Stimulated activated naive B cell treated with anti-CD40 and anti-IgM and Interleukin-4, amounts not matched to agents 10 μg/mL and 1 μg/mL and 100 μg/mL, for 72 hours (primary cell): ENCODE measurements at regions not wholly inside any gene's neighbourhood (a gene's known extent, or its start where the extent isn't known, plus 50 kb on each side); places are given as distances from the start of the nearest gene placed in this dataset.
"Not testable (repeated sequence)": the region's sequence is repeated elsewhere in the genome, so short reads cannot be mapped to it uniquely, and the experiment has no call there.

Experiments
- ATAC-seq, 2 donors: fragments of 150-1000 bp; cut with Tn5 transposase; replicated peaks; 2 replicates each; pipeline ENCODE4 v1.10.0; 2021; ENCODE audit warnings: moderate library complexity in 1 of 2
- DNase-seq: peaks from one replicate; pipeline ENCODE4 v3.0.0; 2021
- H3K27ac Mint-ChIP-seq: one replicate; pipeline ENCODE4 v1.8.0; 2022; ENCODE audit warnings: mild to moderate bottlenecking, mixed read lengths
- H3K27me3 Mint-ChIP-seq, 2 donors: one replicate each; pipeline ENCODE4 v1.8.0; 2022; ENCODE audit warnings: mixed read lengths in 2 of 2
- H3K36me3 Mint-ChIP-seq, 2 donors: one replicate each; pipeline ENCODE4 v1.8.0; 2022; ENCODE audit warnings: mixed read lengths in 2 of 2, mild to moderate bottlenecking in 1 of 2
- H3K4me1 Mint-ChIP-seq, 2 donors: one replicate each; pipeline ENCODE4 v1.8.0; 2022; ENCODE audit warnings: mixed read lengths in 2 of 2, mild to moderate bottlenecking in 1 of 2
- H3K4me3 Mint-ChIP-seq, 2 donors: one replicate each; pipeline ENCODE4 v1.8.0; 2022; ENCODE audit warnings: mild to moderate bottlenecking in 2 of 2, mixed read lengths in 2 of 2, moderate library complexity in 1 of 2
- H3K9me3 Mint-ChIP-seq, 2 donors: one replicate each; pipeline ENCODE4 v1.8.0; 2022; ENCODE audit warnings: mixed read lengths in 2 of 2, mild to moderate bottlenecking in 1 of 2

DNA sequence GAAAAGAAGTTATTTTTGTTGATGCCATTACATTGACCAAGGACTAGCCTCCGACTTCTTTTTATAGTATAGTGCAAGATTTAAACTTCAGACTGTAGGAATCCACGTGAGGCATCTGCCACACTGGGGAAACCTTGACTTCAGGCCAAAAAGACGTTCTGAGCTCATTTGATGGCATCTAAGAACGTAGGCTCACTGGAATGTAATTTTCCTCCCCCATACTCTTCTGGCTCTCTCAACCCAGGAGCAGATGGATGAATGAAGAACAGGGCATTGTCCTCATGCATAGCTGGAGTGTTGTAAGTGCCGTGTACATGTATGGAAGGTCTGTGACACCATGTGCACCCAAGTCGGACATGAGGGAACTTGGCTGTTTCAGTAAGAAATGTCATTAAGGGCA is 72.8 kb upstream of the IKBKE start:
- not testable (repeated sequence) for H3K27me3 Mint-ChIP-seq, H3K4me1 Mint-ChIP-seq, H3K9me3 Mint-ChIP-seq, H3K4me3 Mint-ChIP-seq, H3K27ac Mint-ChIP-seq, H3K36me3 Mint-ChIP-seq, ATAC-seq, DNase-seq

DNA sequence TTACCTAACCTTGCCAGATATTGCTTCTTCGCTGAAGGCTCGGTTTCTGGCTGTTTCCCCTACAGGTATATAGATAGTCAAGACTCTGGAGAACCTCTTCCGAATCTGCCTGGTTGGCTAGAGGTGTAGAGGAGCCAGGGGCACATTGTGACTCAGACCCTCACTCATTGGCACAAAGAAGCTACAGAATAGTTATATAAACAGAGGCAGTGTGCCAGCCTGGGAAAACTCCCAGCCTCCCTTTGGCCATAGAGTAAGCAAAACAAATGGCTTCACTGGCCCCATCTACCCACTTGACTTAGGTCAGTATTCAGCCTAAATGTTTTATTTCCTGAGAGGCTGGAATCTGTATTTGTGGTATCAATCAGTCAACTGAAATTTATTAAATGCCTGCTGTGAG is 72.0 kb upstream of the IKBKE start:
- not testable (repeated sequence) for H3K27ac Mint-ChIP-seq, H3K4me1 Mint-ChIP-seq, H3K36me3 Mint-ChIP-seq, DNase-seq, H3K27me3 Mint-ChIP-seq, H3K4me3 Mint-ChIP-seq, ATAC-seq, H3K9me3 Mint-ChIP-seq

DNA sequence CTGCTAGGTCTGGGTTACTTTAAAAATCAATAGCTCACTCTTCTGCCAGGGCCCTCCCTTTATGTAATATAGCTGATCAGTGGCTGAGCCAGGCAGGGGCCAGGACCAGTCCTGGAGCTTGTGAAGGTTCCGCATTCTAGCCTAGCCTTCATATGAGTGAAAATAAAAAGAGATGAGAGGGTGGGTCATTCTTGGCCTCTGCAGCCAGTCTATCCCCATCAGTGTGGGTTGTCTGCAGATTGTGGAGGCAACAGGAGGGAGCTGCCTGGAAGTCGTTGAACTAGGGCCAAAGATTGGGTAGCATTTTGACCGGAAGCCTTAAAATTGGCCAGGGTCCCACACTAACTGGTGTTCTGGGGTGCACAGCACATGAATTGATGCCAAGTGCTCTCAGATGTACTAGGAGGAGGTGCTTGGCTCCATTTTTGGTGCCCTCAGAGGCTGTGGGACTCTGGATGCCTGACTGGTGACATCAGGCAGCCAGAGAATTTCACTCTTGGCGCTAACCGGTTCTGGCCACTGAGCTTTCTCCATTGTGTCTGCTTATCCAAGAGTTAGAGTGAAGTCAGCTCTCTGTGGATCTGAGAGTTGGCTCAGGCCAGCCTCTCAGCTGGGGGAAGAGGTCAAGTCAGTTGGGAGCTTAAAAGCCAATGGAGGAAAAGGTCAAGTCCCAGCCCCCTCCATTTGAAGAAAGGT is 66.5 kb upstream of the IKBKE start:
- ATAC-seq, H3K27me3 Mint-ChIP-seq, DNase-seq, H3K9me3 Mint-ChIP-seq, H3K4me1 Mint-ChIP-seq, H3K36me3 Mint-ChIP-seq, H3K27ac Mint-ChIP-seq, H3K4me3 Mint-ChIP-seq: not testable (repeated sequence)

DNA sequence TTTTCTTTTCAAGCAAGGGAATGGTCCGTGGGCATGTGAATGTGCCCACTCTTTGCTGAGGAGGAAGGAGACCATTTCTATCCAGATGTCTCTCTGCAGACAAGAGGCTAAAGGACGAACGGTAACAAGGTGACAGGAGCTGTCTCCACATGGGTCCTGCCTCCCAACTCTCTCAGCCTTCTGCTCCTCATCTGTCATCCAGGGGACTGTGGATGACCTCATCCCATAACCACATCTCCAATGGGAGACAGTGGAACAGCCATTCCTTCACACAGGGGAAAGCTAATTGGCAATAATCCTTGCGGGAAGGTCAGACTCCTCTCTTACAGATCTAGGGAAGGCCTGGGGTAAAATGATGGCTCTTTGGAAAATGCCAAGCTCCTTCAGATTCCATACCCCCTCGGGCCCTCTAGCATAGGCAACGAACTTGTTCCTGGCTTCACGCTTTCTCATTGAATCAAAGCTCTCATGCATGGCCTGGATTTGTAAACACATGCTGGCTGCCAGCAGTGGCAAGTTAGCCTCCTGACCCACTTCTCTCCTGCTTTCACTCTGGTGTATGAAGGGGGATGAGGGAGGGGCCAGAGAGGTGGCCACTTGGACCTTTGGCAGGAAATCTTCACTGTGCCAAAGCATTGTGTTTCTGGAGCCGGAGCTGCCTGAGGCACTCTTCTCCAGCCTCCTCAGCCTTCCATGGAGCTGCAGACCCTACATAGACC is 65.8 kb upstream of the IKBKE start:
- not testable (repeated sequence) for ATAC-seq, DNase-seq, H3K9me3 Mint-ChIP-seq

DNA sequence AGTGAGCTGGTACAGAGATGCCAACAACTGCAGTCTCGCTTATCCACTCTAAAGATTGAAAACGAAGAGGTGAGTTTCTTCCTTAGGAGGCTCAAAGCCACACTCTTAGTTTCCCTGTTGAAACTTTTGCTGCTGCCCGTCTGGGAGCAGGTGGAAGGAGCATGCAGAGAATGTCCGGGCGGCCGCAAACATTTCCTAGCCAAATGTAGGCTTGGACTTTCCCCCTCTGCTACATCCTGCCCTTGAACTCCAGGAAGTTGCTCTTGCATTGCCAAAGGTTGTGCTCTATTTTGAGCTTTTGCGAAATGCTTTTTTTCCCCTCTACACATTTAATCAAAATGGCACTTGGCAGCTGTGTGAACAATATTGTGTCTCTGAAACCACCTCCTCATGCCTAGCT is 65.0 kb upstream of the IKBKE start:
- H3K9me3 Mint-ChIP-seq, DNase-seq, H3K4me1 Mint-ChIP-seq, H3K27me3 Mint-ChIP-seq, H3K4me3 Mint-ChIP-seq, H3K36me3 Mint-ChIP-seq, ATAC-seq, H3K27ac Mint-ChIP-seq: not testable (repeated sequence)

More for the DNA sequence above, 65.8 kb upstream of the IKBKE start:
- not testable (repeated sequence) for H3K36me3 Mint-ChIP-seq, H3K27ac Mint-ChIP-seq, H3K4me3 Mint-ChIP-seq, H3K27me3 Mint-ChIP-seq, H3K4me1 Mint-ChIP-seq

DNA sequence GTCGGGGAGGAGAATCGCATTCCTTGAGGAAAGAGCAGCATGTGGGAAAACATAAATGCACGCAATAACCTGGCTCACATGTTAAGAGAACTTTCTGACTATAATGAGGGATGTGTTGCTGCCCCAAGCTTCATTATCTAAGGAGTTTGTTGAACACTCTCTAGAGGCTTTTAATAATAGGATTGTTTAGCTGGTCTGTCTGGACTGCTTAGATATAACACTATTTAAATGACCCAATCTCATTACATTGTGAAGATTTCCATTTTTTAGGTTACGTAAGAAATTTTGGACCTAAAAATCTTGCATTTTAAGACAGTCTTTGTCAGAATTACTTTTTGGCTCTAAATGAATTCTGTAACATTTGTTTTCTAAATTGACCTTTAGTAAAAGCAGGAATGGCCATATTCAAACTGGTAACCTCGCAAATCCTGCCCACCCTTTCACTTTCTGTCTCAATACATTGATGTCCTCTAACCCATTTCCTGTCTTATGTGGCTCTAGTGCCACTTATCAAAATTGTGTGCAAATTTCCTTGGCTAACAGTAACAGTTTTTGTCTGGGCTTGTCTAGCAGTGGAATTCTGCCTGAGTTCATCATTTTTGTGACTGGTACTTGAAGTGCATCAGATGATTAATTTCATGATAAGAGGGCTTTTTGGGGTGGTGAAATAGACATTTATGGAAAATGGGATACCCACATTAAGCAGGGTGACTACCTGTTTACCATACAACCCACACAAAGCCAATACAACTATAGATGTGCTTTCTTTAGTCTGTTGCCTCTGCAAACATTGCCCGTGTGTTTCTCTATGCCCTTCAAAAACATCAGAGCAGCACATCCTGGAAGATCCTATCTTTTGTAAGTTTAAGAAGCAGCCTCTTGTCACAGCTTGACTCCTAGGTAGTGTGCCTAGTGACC is 61.6 kb upstream of the IKBKE start:
- ATAC-seq, DNase-seq, H3K9me3 Mint-ChIP-seq, H3K27me3 Mint-ChIP-seq, H3K4me3 Mint-ChIP-seq, H3K27ac Mint-ChIP-seq, H3K4me1 Mint-ChIP-seq: not testable (repeated sequence)
- peaks cover 6 to 14% of the 10 kb centered on the region in 2 donors for H3K36me3 Mint-ChIP-seq

GRCh38 chr1:206411321-206411720 is 59.0 kb upstream of the IKBKE start:
- DNase-seq (no peak), ATAC-seq (no peak)
- Mint-ChIP-seq H3K4me1 (no peaks in the 10 kb centered on the region), H3K36me3 (peaks cover 22 to 28% of the 10 kb centered on the region in 2 donors), H3K4me3 (no peak overlapping the region), H3K27ac (no peak overlapping the region), H3K27me3 (no peaks in the 10 kb centered on the region), H3K9me3 (no peaks in the 10 kb centered on the region)

DNA sequence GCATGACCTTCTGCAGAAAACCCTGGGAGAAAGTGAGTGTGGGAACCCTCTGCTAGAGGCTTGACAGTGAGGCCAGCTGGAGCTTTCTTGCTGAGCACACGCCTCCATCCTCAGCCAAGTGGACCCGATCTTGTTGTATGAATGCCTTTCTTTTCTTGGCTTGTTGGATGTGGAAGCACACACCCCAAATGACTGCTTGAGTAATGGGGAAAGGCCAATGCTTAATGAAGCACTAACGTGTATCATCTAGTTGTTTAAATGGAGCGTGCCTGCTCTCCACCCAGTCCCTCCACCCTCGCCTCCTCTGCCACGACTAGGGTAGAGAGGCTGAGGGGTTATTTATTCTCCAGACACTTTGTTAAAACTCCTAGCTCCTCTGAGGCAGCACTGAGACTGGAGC is 54.3 kb upstream of the IKBKE start:
- H3K4me3 Mint-ChIP-seq: no peak overlapping the region
- DNase-seq (no peak), ATAC-seq (no peak)
- H3K4me1 Mint-ChIP-seq: no peaks in the 10 kb centered on the region
- H3K9me3 Mint-ChIP-seq: no peaks in the 10 kb centered on the region
- H3K27me3 Mint-ChIP-seq: no peaks in the 10 kb centered on the region
- no peak overlapping the region for H3K27ac Mint-ChIP-seq
- H3K36me3 Mint-ChIP-seq: peaks cover 42 to 51% of the 10 kb centered on the region in 2 donors

GRCh38 chr1:206417774-206418614 is 52.3 kb upstream of the IKBKE start:
- H3K36me3 Mint-ChIP-seq: peaks cover 44 to 51% of the 10 kb centered on the region in 2 donors
- ATAC-seq (no peak), DNase-seq (no peak)
- no peak overlapping the region for H3K27ac Mint-ChIP-seq
- H3K4me3 Mint-ChIP-seq: no peak overlapping the region
- H3K9me3 Mint-ChIP-seq: no peaks in the 10 kb centered on the region
- H3K27me3 Mint-ChIP-seq: no peaks in the 10 kb centered on the region
- H3K4me1 Mint-ChIP-seq: no peaks in the 10 kb centered on the region

- Mint-ChIP-seq H3K4me1 (no peaks in the 10 kb centered on the region), H3K9me3 (no peaks in the 10 kb centered on the region), H3K36me3 (peaks cover 45 to 56% of the 10 kb centered on the region in 2 donors), H3K27ac (peak overlapping the region; percentile 15), H3K4me3 (no peak overlapping the region), H3K27me3 (no peaks in the 10 kb centered on the region)
- no peak for DNase-seq
- no peak for ATAC-seq
Measured at GRCh38 chr1:206419250-206419649, 51.0 kb upstream of the IKBKE start.

- ATAC-seq: no peak
- Mint-ChIP-seq H3K4me3 (no peak overlapping the region), H3K9me3 (no peaks in the 10 kb centered on the region), H3K27ac (no peak overlapping the region), H3K27me3 (no peaks in the 10 kb centered on the region), H3K4me1 (no peaks in the 10 kb centered on the region), H3K36me3 (peaks cover 41 to 62% of the 10 kb centered on the region in 2 donors)
- no peak for DNase-seq
Measured at GRCh38 chr1:206419783-206420182, 50.5 kb upstream of the IKBKE start.

DNA sequence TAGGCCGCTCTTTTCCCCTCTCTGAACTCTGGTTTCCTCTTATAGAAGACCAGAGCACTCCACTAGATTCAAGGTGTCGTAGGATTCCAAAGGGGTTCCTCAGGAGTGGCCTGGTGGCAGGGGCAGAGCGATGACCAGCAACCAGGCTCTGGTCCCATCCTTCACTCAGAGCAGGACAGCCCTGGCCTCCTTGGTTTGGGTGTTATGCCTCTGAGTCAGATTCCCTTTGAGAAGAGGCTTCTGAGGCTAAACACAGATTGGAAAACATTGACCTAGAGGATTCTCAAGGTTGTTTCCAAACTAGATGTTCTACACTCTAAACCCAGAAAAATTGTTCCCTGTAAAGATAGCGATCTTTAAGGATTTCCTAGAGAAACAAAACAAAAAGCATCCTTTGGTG is 49.8 kb upstream of the IKBKE start:
- ATAC-seq: no peak

More for the DNA sequence above, 49.8 kb upstream of the IKBKE start:
- H3K36me3 Mint-ChIP-seq: peaks cover 39 to 61% of the 10 kb centered on the region in 2 donors
- H3K9me3 Mint-ChIP-seq: no peaks in the 10 kb centered on the region
- no peak for DNase-seq
- no peak overlapping the region for H3K27ac Mint-ChIP-seq
- no peaks in the 10 kb centered on the region for H3K4me1 Mint-ChIP-seq
- no peak overlapping the region for H3K4me3 Mint-ChIP-seq
- H3K27me3 Mint-ChIP-seq: no peaks in the 10 kb centered on the region
